GM13977 (cell line): ENCODE measurements at regions not wholly inside any gene's neighbourhood (a gene's known extent, or its start where the extent isn't known, plus 50 kb on each side); places are given as distances from the start of the nearest gene placed in this dataset.

Experiments
- DNase-seq: peaks from one replicate; pipeline ENCODE4 v3.0.0; 2012; ENCODE audit warnings: low spot score
- CTCF ChIP-seq: IDR thresholded peaks from 2 replicates; pipeline ENCODE4 v1.5.1; 2012; ENCODE audit warnings: mild to moderate bottlenecking, control low read depth; ENCODE audit not compliant: insufficient read depth; ENCODE audit errors: extremely low read depth, missing control alignments
- in situ Hi-C: fragments of 300-500 bp; cut with MboI; formaldehyde crosslinking; loops from one replicate; pipeline ENCODE4 v1.12.0; 2022; ENCODE audit warnings: low sequenced_read_pairs, low pct_unique_long_range_greater_than_20kb, mixed read lengths, inconsistent platforms; ENCODE audit not compliant: unreplicated experiment

GRCh38 chr20:50380697-50381040, 129.5 kb upstream of the PTPN1 start:
- peak; percentile 14 for TF ChIP-seq CTCF
- DNase-seq, result no peak
- in situ Hi-C loops, result no loop called here

GRCh38 chr20:50381075-50381732, 129.0 kb upstream of the PTPN1 start:
- in situ Hi-C loops, result no loop called here
- TF ChIP-seq CTCF, result no peak
- no peak for DNase-seq

- in situ Hi-C loops, result no loop called here
- DNase-seq, result peak; percentile 47
- no peak for TF ChIP-seq CTCF
Observed at GRCh38 chr20:50381771-50382593, 128.2 kb upstream of the PTPN1 start.

- in situ Hi-C loops, result no loop called here
- no peak for DNase-seq
- TF ChIP-seq CTCF, result no peak
Observed at GRCh38 chr20:50385733-50386640, 124.2 kb upstream of the PTPN1 start.

GRCh38 chr20:50386641-50386960, 123.6 kb upstream of the PTPN1 start:
- no peak for DNase-seq

More at GRCh38 chr20:50386641-50386960, 123.6 kb upstream of the PTPN1 start:
- no peak for TF ChIP-seq CTCF
- in situ Hi-C loops, result no loop called here
